ENCODE measurements at regions not wholly inside any gene's neighbourhood (a gene's known extent, or its start where the extent isn't known, plus 50 kb on each side); places are given as distances from the start of the nearest gene placed in this dataset.

DNA sequence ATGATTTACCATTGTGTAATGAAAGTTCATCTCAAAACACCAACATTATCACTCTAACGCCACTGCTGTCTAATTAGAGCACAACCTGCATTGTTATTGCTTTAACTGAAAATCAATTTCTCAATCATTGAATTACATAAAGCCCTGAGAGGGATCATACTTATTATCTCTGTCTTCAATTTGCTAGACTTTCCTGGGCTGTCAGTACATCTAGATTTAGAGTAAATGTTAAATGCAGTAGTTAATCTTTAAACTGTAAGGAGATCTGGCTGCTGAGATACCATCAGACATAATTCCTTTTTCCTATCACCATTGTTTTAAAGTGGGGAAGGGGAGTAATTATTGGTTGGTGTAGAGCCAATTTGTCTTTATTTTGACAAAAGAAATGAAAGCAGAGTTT, 1995.1 kb downstream of the MRPL39 start:
- TF ChIP-seq TCF12 (IDR thresholded peaks at IDR 0.05; ENCODE audit: low read depth) (no peak), TAF1 (IDR thresholded peaks at IDR 0.05; ENCODE audit: low read depth) (no peak), ZBTB7A (IDR thresholded peaks at IDR 0.05; ENCODE audit: low read depth) (no peak)
- TF ChIP-seq, protein P1, sequence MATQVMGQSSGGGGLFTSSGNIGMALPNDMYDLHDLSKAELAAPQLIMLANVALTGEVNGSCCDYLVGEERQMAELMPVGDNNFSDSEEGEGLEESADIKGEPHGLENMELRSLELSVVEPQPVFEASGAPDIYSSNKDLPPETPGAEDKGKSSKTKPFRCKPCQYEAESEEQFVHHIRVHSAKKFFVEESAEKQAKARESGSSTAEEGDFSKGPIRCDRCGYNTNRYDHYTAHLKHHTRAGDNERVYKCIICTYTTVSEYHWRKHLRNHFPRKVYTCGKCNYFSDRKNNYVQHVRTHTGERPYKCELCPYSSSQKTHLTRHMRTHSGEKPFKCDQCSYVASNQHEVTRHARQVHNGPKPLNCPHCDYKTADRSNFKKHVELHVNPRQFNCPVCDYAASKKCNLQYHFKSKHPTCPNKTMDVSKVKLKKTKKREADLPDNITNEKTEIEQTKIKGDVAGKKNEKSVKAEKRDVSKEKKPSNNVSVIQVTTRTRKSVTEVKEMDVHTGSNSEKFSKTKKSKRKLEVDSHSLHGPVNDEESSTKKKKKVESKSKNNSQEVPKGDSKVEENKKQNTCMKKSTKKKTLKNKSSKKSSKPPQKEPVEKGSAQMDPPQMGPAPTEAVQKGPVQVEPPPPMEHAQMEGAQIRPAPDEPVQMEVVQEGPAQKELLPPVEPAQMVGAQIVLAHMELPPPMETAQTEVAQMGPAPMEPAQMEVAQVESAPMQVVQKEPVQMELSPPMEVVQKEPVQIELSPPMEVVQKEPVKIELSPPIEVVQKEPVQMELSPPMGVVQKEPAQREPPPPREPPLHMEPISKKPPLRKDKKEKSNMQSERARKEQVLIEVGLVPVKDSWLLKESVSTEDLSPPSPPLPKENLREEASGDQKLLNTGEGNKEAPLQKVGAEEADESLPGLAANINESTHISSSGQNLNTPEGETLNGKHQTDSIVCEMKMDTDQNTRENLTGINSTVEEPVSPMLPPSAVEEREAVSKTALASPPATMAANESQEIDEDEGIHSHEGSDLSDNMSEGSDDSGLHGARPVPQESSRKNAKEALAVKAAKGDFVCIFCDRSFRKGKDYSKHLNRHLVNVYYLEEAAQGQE (IDR thresholded peaks at IDR 0.05; ENCODE audit: low read depth) = no peak

DNA sequence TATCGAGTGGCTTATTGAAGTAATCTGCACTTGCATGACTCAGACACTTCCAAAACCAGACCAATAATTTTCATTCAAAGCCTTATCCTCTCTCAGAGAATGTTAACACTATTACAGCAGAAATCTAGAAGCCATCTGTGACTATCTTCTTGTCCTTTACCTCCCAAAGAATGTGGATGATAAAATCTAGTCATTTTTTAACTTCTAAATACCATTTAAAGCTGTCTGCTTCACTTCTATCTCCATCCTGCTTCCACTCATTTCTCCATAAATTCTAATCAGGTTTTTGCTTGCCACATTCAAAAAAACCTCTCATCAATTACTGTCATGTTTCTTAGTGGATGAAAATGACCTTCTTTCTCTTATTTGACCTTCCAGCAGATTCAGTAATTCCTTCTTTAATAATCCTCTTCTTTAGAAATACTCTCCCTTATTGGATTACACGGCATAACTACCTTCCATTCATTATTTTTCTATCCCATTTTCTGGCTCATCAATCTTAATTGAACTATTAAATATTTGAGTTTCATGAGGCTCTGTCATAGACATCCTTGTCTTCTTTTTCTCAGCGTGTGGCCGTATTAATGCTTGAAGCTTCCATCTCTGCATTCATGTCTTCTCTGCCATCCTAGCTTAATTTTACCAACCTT, 1999.4 kb downstream of the MRPL39 start:
- TF ChIP-seq CREB1 (IDR thresholded peaks at IDR 0.05; ENCODE audit: low read depth) (no peak), EGR1 (IDR thresholded peaks at IDR 0.05) (no peak), NFIC (IDR thresholded peaks at IDR 0.05) (no peak), RAD21 (IDR thresholded peaks at IDR 0.05; ENCODE audit: low read depth) (no peak), EP300 (IDR thresholded peaks at IDR 0.05; ENCODE audit: borderline replicate concordance) (no peak), CEBPB (IDR thresholded peaks at IDR 0.05) (no peak), FOXM1 (IDR thresholded peaks at IDR 0.05; ENCODE audit: borderline replicate concordance, low read depth) (no peak), ZBTB7A (IDR thresholded peaks at IDR 0.05; ENCODE audit: low read depth) (no peak), YY1 (IDR thresholded peaks at IDR 0.05; ENCODE audit: low read depth) (no peak)
- TF ChIP-seq, protein P2, sequence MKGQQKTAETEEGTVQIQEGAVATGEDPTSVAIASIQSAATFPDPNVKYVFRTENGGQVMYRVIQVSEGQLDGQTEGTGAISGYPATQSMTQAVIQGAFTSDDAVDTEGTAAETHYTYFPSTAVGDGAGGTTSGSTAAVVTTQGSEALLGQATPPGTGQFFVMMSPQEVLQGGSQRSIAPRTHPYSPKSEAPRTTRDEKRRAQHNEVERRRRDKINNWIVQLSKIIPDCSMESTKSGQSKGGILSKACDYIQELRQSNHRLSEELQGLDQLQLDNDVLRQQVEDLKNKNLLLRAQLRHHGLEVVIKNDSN (IDR thresholded peaks at IDR 0.05) = no peak

DNA sequence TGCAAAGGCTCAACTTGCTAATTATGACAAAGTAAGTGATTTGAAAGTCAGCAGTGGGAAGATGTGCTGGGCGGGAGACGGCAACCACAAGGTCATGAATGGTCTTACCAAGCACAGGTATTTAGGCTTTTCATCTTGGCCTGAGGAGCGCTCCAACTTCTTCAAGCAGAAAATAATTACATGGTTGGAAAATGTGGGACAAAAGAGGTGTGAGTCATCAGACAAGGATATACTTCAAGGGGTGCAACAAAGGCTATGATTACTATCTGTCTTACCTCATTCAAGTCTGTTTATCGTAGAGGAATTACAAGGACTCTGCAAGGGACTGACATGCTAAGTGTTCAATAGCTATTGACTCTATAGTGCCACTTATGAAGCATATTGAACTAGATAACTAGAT, 2005.7 kb downstream of the MRPL39 start:
- TF ChIP-seq, protein P3, sequence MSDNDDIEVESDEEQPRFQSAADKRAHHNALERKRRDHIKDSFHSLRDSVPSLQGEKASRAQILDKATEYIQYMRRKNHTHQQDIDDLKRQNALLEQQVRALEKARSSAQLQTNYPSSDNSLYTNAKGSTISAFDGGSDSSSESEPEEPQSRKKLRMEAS (IDR thresholded peaks at IDR 0.05) = no peak
- TF ChIP-seq, protein P1 (IDR thresholded peaks at IDR 0.05; ENCODE audit: low read depth) = no peak
- TF ChIP-seq TCF12 (IDR thresholded peaks at IDR 0.05; ENCODE audit: low read depth) (no peak), FOXM1 (IDR thresholded peaks at IDR 0.05; ENCODE audit: borderline replicate concordance, low read depth) (no peak), ZBTB7A (IDR thresholded peaks at IDR 0.05; ENCODE audit: low read depth) (no peak)

DNA sequence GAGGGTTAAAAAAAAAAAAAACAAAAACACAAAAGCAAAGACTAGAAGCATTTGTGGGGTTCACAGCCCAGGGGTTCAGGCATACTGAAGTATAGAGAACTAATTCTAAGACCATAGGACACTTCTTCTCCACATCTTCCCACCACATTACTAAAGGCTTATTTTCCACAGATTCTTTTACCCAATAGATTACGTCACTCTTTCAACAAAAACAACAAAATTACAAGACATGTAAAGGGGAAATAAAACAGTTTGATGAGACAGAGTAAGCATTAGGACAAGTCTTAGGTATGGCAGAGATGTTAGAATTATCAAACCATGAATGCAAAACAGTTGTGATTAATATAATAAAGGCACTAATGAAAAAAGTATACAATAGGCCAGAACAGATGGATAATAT, 2013.7 kb downstream of the MRPL39 start:
- TF ChIP-seq CEBPB (IDR thresholded peaks at IDR 0.05) (no peak), ZBTB7A (IDR thresholded peaks at IDR 0.05; ENCODE audit: low read depth) (no peak)
- TF ChIP-seq, protein P1 (IDR thresholded peaks at IDR 0.05; ENCODE audit: low read depth) = no peak

DNA sequence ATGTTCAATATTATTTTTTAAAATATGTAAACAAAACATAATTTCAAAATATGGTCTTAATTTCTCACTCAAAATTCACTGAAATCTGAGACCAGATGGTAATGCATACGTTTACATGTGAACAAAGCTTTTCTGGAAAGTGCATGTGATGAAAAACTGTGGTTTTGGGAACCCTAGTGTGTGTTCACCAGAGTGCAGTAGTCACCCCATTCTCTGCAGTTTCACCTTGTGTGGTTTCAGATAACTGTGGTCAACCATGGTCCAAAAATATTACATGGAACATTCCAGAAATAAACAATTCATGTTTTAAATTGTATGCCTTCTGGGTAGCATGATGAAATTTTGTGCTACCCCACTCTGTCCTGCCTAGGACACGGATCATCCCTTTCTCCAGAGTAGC, 2021.9 kb downstream of the MRPL39 start:
- no peak for TF ChIP-seq CREB1 (IDR thresholded peaks at IDR 0.05; ENCODE audit: low read depth)

DNA sequence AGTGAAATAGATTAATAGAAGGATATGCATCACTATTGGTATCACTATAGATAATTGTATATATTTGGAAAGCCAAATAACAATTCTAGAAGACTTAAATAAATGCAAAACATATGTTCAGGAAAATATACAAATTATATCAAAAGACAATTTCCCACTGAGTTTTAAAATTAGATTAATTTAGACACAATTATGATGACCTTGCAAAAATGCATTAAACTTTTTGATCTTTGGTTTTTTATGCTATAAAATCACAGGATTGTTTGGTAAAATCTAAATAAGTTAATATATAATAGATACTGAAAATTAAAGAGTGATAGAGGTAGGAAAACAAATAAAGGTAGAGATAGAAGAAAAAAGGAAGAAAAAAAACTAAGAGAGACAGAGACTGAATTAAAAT, 2027.7 kb downstream of the MRPL39 start:
- TF ChIP-seq EP300 (IDR thresholded peaks at IDR 0.05; ENCODE audit: borderline replicate concordance) = no peak
- no peak for TF ChIP-seq TEAD4 (IDR thresholded peaks at IDR 0.05)

DNA sequence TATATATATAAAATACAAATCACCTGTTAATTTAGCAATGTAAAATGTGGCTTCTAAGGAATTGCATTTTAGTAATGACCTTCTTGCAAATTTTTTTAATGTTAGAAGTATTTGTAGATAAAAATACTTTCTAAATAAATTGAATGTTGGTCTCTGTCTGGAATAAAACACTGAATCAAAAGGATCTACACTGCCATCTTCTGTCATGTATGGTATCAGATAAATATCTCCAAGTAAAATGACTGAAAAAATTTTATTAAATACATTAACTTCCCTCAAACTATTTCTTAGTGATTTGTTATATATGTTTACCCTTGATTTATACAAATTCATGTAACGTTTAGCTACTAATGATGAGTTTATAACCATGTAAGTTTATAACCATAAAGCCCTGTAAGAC, 2029.3 kb downstream of the MRPL39 start:
- TF ChIP-seq EGR1 (IDR thresholded peaks at IDR 0.05) (no peak), CEBPB (IDR thresholded peaks at IDR 0.05) (no peak)
